ENCODE measurements at regions not wholly inside any gene's neighbourhood (a gene's known extent, or its start where the extent isn't known, plus 50 kb on each side); places are given as distances from the start of the nearest gene placed in this dataset.
A peak's percentile ranks its signal among the peaks of the same experiment; 100 is the strongest.
"Not testable (repeated sequence)": the region's sequence is repeated elsewhere in the genome, so short reads cannot be mapped to it uniquely, and the experiment has no call there.

DNA sequence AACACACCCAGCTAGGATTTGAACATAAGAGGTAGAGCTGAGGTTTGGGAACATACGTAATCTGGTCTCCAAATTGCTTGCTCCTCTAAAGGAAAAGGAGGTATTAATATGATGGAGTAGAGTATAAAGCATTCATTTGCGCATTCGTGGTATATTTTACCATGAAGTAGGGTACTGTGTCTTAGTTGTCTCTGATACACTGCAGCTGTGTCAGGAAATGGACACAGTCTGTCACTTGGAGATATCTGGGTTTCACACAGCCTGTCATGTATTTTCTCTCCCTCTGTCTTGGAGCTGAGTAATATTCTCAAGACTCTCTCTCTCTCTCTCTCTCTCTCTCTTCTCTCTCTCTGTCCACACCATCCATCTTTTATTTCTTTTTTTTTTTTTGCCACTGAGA, 274.8 kb upstream of the UGT8 start:
- Histone ChIP-seq H3K9ac (ENCODE audit: insufficient read depth in 1 of 2, low read length in 2 of 2) (no peak overlapping the region), H3K4me1 (ENCODE audit: control insufficient read depth in 5 of 5, insufficient read depth in 5 of 5, low read length in 5 of 5) (peaks cover 0 to 58% (median 4%) of the 10 kb centered on the region in 5 donors), H3K27ac (ENCODE audit: low read depth in 1 of 2, low read length in 1 of 2) (no peak overlapping the region), H3K4me3 (no peak overlapping the region), H3K27me3 (ENCODE audit: control insufficient read depth in 3 of 3, insufficient read depth in 3 of 3, low read length in 2 of 3) (no peaks in the 10 kb centered on the region), H3K9me3 (ENCODE audit: control insufficient read depth in 4 of 4, insufficient read depth in 3 of 4, low read length in 3 of 4) (no peaks in the 10 kb centered on the region), H3K36me3 (ENCODE audit: control insufficient read depth in 4 of 4, insufficient read depth in 4 of 4, low read length in 4 of 4) (no peaks in the 10 kb centered on the region)
- 35 to 36% methylated on average over 3 of the region's 3 CpGs for WGBS, 2 donors
- no peak for ATAC-seq (ENCODE audit: insufficient read depth, low FRiP score)
- DNase-seq, result peak; percentile 24 to 78 (median 73)
- TF ChIP-seq, protein P1, sequence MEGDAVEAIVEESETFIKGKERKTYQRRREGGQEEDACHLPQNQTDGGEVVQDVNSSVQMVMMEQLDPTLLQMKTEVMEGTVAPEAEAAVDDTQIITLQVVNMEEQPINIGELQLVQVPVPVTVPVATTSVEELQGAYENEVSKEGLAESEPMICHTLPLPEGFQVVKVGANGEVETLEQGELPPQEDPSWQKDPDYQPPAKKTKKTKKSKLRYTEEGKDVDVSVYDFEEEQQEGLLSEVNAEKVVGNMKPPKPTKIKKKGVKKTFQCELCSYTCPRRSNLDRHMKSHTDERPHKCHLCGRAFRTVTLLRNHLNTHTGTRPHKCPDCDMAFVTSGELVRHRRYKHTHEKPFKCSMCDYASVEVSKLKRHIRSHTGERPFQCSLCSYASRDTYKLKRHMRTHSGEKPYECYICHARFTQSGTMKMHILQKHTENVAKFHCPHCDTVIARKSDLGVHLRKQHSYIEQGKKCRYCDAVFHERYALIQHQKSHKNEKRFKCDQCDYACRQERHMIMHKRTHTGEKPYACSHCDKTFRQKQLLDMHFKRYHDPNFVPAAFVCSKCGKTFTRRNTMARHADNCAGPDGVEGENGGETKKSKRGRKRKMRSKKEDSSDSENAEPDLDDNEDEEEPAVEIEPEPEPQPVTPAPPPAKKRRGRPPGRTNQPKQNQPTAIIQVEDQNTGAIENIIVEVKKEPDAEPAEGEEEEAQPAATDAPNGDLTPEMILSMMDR (IDR thresholded peaks at IDR 0.05; ENCODE audit: control extremely low read depth, extremely low read depth), result no peak

DNA sequence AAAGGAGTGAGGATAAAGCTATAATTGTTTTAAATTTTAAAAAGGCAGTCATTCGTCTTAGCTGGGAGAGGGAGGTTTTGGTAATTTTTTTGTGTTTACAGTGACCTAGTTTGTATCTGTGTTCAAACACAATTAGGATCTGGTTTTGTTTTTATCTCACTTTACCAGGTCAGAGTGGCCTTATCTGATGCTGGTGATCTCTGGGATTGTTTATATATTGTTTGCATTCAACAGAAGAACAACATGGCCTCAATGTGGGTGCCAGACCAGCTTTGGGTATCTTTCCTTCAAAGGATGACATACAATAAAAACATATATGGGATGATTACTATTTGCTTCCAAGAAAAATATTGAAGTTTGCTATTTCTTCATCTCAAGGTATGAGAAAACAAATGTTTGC, 272.2 kb upstream of the UGT8 start:
- 48 to 61% methylated on average over 1 of the region's 1 CpG for WGBS, 2 donors
- no peak overlapping the region for H3K4me3 ChIP-seq
- H3K9ac ChIP-seq (ENCODE audit: insufficient read depth in 1 of 2, low read length in 2 of 2), result no peak overlapping the region
- peaks cover 0 to 37% (median 4%) of the 10 kb centered on the region in 5 donors for H3K4me1 ChIP-seq (ENCODE audit: control insufficient read depth in 5 of 5, insufficient read depth in 5 of 5, low read length in 5 of 5)
- no peak for DNase-seq
- no peak for ATAC-seq (ENCODE audit: insufficient read depth, low FRiP score)
- no peaks in the 10 kb centered on the region for H3K36me3 ChIP-seq (ENCODE audit: control insufficient read depth in 4 of 4, insufficient read depth in 4 of 4, low read length in 4 of 4)
- H3K9me3 ChIP-seq (ENCODE audit: control insufficient read depth in 4 of 4, insufficient read depth in 3 of 4, low read length in 3 of 4), result peaks cover 0 to 2% (median 0%) of the 10 kb centered on the region in 4 donors
- TF ChIP-seq, protein P1 (IDR thresholded peaks at IDR 0.05; ENCODE audit: control extremely low read depth, extremely low read depth), result no peak
- no peak overlapping the region for H3K27ac ChIP-seq (ENCODE audit: low read depth in 1 of 2, low read length in 1 of 2)
- no peaks in the 10 kb centered on the region for H3K27me3 ChIP-seq (ENCODE audit: control insufficient read depth in 3 of 3, insufficient read depth in 3 of 3, low read length in 2 of 3)

DNA sequence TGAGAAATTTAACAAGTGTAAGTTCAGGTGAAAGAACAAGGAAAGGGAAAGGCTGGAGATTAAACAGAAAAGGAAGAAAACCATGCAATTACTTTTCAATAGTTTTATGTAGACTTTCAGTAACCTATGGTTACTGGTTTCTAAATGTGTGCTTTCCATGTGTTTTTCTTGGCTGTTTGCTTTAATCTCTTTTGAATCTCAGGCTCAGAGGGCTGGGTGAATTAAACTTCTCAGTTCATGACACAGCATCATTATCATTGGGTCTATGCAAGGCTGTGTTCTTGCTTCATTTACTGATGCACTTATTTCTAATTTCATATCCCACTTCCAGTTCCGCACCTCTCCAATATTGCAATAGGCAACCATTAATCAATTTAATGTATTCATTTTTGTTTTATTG, 266.5 kb upstream of the UGT8 start:
- TF ChIP-seq, protein P1 (IDR thresholded peaks at IDR 0.05; ENCODE audit: control extremely low read depth, extremely low read depth), result no peak
- peaks cover 0 to 2% (median 0%) of the 10 kb centered on the region in 4 donors for H3K9me3 ChIP-seq (ENCODE audit: control insufficient read depth in 4 of 4, insufficient read depth in 3 of 4, low read length in 3 of 4)
- WGBS, 2 donors, result 100% methylated on average over 1 of the region's 1 CpG
- H3K27me3 ChIP-seq (ENCODE audit: control insufficient read depth in 3 of 3, insufficient read depth in 3 of 3, low read length in 2 of 3), result no peaks in the 10 kb centered on the region
- ATAC-seq (ENCODE audit: insufficient read depth, low FRiP score), result no peak
- no peak for DNase-seq
- H3K36me3 ChIP-seq (ENCODE audit: control insufficient read depth in 4 of 4, insufficient read depth in 4 of 4, low read length in 4 of 4), result no peaks in the 10 kb centered on the region
- no peak overlapping the region for H3K27ac ChIP-seq (ENCODE audit: low read depth in 1 of 2, low read length in 1 of 2)
- no peak overlapping the region for H3K9ac ChIP-seq (ENCODE audit: insufficient read depth in 1 of 2, low read length in 2 of 2)
- H3K4me3 ChIP-seq, result no peak overlapping the region
- H3K4me1 ChIP-seq (ENCODE audit: control insufficient read depth in 5 of 5, insufficient read depth in 5 of 5, low read length in 5 of 5), result peaks cover 0 to 9% (median 0%) of the 10 kb centered on the region in 5 donors

DNA sequence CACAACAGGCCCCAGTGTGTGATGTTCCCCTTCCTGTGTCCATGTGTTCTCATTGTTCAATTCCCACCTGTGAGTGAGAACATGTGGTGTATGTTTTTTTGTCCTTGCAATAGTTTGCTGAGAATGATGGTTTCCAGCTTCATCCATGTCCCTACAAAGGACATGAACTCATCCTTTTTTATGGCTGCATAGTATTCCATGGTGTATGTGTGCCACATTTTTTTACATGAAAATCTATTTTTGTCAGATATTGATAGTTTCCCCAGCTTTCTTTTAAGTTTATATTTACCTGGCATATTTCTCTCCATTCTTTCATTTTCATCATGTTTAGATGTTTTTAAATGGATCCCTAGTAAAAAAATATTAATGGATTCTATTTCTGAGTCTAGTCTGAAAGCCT, 264.2 kb upstream of the UGT8 start:
- H3K9me3 ChIP-seq (ENCODE audit: control insufficient read depth in 4 of 4, insufficient read depth in 3 of 4, low read length in 3 of 4); H3K4me3 ChIP-seq; H3K27ac ChIP-seq (ENCODE audit: low read depth in 1 of 2, low read length in 1 of 2); H3K4me1 ChIP-seq (ENCODE audit: control insufficient read depth in 5 of 5, insufficient read depth in 5 of 5, low read length in 5 of 5); H3K27me3 ChIP-seq (ENCODE audit: control insufficient read depth in 3 of 3, insufficient read depth in 3 of 3, low read length in 2 of 3); H3K9ac ChIP-seq (ENCODE audit: insufficient read depth in 1 of 2, low read length in 2 of 2); ATAC-seq (ENCODE audit: insufficient read depth, low FRiP score); DNase-seq; H3K36me3 ChIP-seq (ENCODE audit: control insufficient read depth in 4 of 4, insufficient read depth in 4 of 4, low read length in 4 of 4): not testable (repeated sequence)

Measured in lung (tissue), 11 donors.